Prostate gland (tissue), 2 donors: ENCODE measurements at regions not wholly inside any gene's neighbourhood (a gene's known extent, or its start where the extent isn't known, plus 50 kb on each side); places are given as distances from the start of the nearest gene placed in this dataset.

ENCODE experiments used
- POLR2A ChIP-seq: fragments of 450-650 bp; IDR thresholded peaks from one replicate; pipeline ENCODE4 v1.6.1; 2016; ENCODE audit warnings: antibody characterized with exemption, mild to moderate bottlenecking
- POLR2AphosphoS5 ChIP-seq: sonication (generic); formaldehyde crosslinking; IDR thresholded peaks from one replicate; pipeline ENCODE4 v1.6.1; 2017; ENCODE audit warnings: antibody characterized with exemption
- TF ChIP-seq, protein P1 (sequence below), 4 experiments: fragments of 200-600 bp in 2 of 4; fragments of 450-650 bp in 2 of 4; sonication (generic) in 2 of 4; IDR thresholded peaks; 1 replicate in 3 of 4; 2 replicates in 1 of 4; pipeline ENCODE4 v1.5.1; 2016 to 2019; ENCODE audit warnings: antibody characterized with exemption in 4 of 4, mild to moderate bottlenecking in 2 of 4, moderate library complexity in 2 of 4

DNA sequence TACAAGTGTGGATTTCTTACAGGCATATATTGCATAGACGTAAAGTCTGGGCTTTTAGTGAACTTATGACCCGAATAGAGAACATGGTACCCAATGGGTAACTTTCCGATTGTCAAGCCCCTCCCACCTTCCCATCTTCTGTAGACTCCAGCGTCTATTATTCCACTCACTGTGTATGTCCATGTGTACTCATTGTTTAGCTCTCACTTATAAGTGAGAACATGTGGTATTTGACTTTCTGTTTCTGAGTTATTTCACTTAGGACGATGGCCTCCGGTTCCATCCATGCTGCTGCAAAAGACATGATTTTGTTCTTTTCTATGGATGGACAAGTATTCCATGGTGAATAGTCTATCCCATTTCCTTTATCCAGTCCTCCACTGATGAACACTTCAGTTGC lies 306.4 kb downstream of the CD83 start:
- TF ChIP-seq POLR2AphosphoS5 (no peak), POLR2A (no peak)
- TF ChIP-seq, protein P1, sequence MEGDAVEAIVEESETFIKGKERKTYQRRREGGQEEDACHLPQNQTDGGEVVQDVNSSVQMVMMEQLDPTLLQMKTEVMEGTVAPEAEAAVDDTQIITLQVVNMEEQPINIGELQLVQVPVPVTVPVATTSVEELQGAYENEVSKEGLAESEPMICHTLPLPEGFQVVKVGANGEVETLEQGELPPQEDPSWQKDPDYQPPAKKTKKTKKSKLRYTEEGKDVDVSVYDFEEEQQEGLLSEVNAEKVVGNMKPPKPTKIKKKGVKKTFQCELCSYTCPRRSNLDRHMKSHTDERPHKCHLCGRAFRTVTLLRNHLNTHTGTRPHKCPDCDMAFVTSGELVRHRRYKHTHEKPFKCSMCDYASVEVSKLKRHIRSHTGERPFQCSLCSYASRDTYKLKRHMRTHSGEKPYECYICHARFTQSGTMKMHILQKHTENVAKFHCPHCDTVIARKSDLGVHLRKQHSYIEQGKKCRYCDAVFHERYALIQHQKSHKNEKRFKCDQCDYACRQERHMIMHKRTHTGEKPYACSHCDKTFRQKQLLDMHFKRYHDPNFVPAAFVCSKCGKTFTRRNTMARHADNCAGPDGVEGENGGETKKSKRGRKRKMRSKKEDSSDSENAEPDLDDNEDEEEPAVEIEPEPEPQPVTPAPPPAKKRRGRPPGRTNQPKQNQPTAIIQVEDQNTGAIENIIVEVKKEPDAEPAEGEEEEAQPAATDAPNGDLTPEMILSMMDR (IDR thresholded peaks at IDR 0.05), result no peak
